ENCODE measurements at regions not wholly inside any gene's neighbourhood (a gene's known extent, or its start where the extent isn't known, plus 50 kb on each side); places are given as distances from the start of the nearest gene placed in this dataset.

DNA sequence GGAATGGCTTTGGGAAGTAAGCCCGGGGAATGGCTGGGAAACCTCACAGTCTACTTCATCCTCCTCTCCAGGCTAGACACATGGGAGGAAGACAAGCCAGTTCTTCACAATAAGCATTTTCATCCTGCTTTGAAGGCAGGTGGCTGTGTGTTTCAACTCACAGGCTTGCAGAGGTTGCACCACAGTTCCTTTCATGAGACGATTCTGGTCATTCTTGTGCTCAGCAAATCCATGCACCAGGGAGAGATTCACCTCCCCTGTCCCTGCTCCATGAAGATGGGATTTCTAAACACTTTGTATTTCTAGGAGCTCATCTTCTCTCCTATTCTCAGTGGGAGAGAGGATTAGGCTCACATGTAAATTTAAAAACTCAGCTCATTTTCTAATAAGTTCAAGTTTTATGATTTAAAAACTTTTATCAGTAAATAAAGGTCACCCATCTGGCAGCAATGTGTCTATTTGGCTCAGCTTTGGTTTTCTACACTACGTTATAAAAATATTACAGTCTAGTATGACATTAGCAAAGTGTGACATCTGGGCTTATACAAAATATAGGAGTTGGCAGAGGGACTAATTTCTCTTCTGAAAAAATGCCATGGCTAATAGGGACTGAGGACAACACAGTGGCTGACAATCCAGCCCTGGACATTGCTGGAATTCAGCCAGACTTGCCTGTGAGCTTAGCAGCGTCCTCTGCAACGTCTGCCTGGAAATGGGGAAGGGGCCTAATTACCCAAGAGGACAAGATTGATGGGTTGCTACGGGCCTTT lies 283.2 kb upstream of the SLC10A2 start:
- Histone ChIP-seq H3K27me3 (ENCODE audit: insufficient read depth, poor library complexity, severe bottlenecking) (no peaks in the 10 kb centered on the region), H3K36me3 (ENCODE audit: low read depth) (no peaks in the 10 kb centered on the region), H3K4me1 (ENCODE audit: insufficient read depth, poor library complexity, severe bottlenecking) (no peaks in the 10 kb centered on the region), H3K9me3 (ENCODE audit: severe bottlenecking) (peaks cover 6% of the 10 kb centered on the region), H3K4me3 (ENCODE audit: severe bottlenecking) (no peak overlapping the region), H3K27ac (ENCODE audit: poor library complexity, severe bottlenecking) (no peak overlapping the region)
- ATAC-seq (ENCODE audit: low read depth) = no peak
- DNase-seq (ENCODE audit: low spot score) = no peak
- TF ChIP-seq, protein P1, sequence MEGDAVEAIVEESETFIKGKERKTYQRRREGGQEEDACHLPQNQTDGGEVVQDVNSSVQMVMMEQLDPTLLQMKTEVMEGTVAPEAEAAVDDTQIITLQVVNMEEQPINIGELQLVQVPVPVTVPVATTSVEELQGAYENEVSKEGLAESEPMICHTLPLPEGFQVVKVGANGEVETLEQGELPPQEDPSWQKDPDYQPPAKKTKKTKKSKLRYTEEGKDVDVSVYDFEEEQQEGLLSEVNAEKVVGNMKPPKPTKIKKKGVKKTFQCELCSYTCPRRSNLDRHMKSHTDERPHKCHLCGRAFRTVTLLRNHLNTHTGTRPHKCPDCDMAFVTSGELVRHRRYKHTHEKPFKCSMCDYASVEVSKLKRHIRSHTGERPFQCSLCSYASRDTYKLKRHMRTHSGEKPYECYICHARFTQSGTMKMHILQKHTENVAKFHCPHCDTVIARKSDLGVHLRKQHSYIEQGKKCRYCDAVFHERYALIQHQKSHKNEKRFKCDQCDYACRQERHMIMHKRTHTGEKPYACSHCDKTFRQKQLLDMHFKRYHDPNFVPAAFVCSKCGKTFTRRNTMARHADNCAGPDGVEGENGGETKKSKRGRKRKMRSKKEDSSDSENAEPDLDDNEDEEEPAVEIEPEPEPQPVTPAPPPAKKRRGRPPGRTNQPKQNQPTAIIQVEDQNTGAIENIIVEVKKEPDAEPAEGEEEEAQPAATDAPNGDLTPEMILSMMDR (IDR thresholded peaks at IDR 0.05; ENCODE audit: poor library complexity, severe bottlenecking) = no peak

DNA sequence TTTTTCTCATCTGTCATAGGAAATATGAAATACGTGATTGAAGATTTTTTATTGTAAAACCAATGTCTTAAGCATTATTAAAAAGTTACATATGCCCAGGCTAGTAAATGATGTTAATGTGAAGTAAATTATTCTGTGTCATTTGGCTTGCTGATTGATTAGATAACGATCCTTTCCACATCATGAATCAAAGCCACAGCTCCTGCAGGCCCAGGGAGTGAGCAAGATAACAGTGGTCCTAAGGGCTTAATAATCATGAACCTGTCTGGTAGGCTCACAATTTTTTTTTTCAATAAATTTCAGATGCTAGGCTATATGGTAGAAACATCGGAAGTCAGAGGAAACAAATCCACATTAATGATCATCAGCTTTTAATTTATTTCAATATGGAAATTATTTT lies 269.0 kb upstream of the SLC10A2 start:
- ATAC-seq (ENCODE audit: low read depth) = no peak
- H3K4me1 ChIP-seq (ENCODE audit: insufficient read depth, poor library complexity, severe bottlenecking) = no peaks in the 10 kb centered on the region
- TF ChIP-seq, protein P1 (IDR thresholded peaks at IDR 0.05; ENCODE audit: poor library complexity, severe bottlenecking) = no peak
- no peak for DNase-seq (ENCODE audit: low spot score)
- no peaks in the 10 kb centered on the region for H3K9me3 ChIP-seq (ENCODE audit: severe bottlenecking)
- no peak overlapping the region for H3K4me3 ChIP-seq (ENCODE audit: severe bottlenecking)
- H3K27ac ChIP-seq (ENCODE audit: poor library complexity, severe bottlenecking) = no peak overlapping the region
- no peaks in the 10 kb centered on the region for H3K36me3 ChIP-seq (ENCODE audit: low read depth)
- no peaks in the 10 kb centered on the region for H3K27me3 ChIP-seq (ENCODE audit: insufficient read depth, poor library complexity, severe bottlenecking)

DNA sequence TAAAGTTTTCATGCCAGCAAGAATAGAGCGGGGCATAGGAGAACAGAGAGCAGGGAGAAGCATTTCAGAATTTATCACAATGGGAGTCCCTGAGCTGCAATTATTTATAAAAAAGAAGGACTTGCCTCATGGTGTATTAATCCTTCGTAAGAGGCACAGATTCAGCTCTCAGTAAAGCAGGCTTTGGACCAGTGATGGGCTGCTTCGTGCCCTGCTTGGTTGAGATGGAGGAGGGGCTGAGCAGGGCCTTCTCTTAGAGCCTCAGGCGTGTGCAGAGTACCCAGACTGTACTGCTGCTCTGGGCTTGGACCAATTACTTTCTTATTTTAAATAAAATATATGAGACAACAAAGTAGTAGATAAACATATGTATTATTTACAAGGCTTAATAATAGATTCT lies 265.7 kb upstream of the SLC10A2 start:
- no peak for DNase-seq (ENCODE audit: low spot score)
- no peaks in the 10 kb centered on the region for H3K36me3 ChIP-seq (ENCODE audit: low read depth)
- H3K4me1 ChIP-seq (ENCODE audit: insufficient read depth, poor library complexity, severe bottlenecking) = no peaks in the 10 kb centered on the region
- H3K27me3 ChIP-seq (ENCODE audit: insufficient read depth, poor library complexity, severe bottlenecking) = no peaks in the 10 kb centered on the region
- H3K4me3 ChIP-seq (ENCODE audit: severe bottlenecking) = no peak overlapping the region
- ATAC-seq (ENCODE audit: low read depth) = no peak
- no peaks in the 10 kb centered on the region for H3K9me3 ChIP-seq (ENCODE audit: severe bottlenecking)
- TF ChIP-seq, protein P1 (IDR thresholded peaks at IDR 0.05; ENCODE audit: poor library complexity, severe bottlenecking) = no peak
- no peak overlapping the region for H3K27ac ChIP-seq (ENCODE audit: poor library complexity, severe bottlenecking)

DNA sequence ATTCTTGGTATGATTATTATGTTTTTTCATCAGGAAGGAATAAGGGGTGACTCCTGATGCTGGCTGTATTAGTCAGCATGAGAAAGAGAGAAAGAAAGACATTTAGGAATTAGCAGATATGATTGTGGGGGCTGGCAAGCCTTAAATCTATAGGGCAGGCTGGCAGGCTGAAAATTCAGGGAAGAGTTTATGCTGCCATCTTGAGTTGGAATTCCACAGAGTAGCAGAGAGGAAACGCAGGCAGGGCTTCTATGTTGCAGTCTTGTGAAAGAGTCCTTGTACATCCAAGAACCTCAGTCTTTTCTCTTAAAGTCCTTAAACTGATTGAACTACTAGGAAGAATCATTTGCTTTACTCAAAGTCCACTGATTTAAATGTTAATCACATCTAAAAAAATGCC lies 262.7 kb upstream of the SLC10A2 start:
- Histone ChIP-seq H3K4me1 (ENCODE audit: insufficient read depth, poor library complexity, severe bottlenecking) (no peaks in the 10 kb centered on the region), H3K27ac (ENCODE audit: poor library complexity, severe bottlenecking) (no peak overlapping the region), H3K27me3 (ENCODE audit: insufficient read depth, poor library complexity, severe bottlenecking) (no peaks in the 10 kb centered on the region), H3K4me3 (ENCODE audit: severe bottlenecking) (no peak overlapping the region), H3K36me3 (ENCODE audit: low read depth) (no peaks in the 10 kb centered on the region), H3K9me3 (ENCODE audit: severe bottlenecking) (no peaks in the 10 kb centered on the region)
- TF ChIP-seq, protein P1 (IDR thresholded peaks at IDR 0.05; ENCODE audit: poor library complexity, severe bottlenecking) = no peak
- ATAC-seq (ENCODE audit: low read depth) (no peak), DNase-seq (ENCODE audit: low spot score) (no peak)

DNA sequence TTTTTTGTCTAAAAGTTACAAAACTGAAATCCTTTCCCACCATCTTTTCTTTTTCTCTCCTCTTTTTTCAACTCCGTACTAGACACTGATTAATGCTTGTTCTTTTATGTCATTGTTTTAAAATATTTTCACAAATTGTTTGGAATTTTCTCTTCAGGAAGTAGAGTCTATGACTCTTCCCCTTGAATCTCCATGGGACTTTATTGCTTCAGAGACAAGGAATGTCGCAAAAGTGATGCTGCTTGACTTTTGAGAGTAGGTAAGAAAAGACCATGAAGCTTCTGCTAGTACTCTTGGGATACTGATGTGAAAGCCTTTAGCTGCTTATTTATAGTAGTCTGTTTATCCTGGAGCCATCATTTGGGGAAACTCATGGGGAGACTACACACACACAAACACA lies 260.1 kb upstream of the SLC10A2 start:
- no peak for ATAC-seq (ENCODE audit: low read depth)

More for the DNA sequence above, 260.1 kb upstream of the SLC10A2 start:
- no peaks in the 10 kb centered on the region for H3K27me3 ChIP-seq (ENCODE audit: insufficient read depth, poor library complexity, severe bottlenecking)
- H3K4me1 ChIP-seq (ENCODE audit: insufficient read depth, poor library complexity, severe bottlenecking) = no peaks in the 10 kb centered on the region
- TF ChIP-seq, protein P1 (IDR thresholded peaks at IDR 0.05; ENCODE audit: poor library complexity, severe bottlenecking) = no peak
- H3K36me3 ChIP-seq (ENCODE audit: low read depth) = no peaks in the 10 kb centered on the region
- no peaks in the 10 kb centered on the region for H3K9me3 ChIP-seq (ENCODE audit: severe bottlenecking)
- no peak overlapping the region for H3K4me3 ChIP-seq (ENCODE audit: severe bottlenecking)
- DNase-seq (ENCODE audit: low spot score) = no peak
- no peak overlapping the region for H3K27ac ChIP-seq (ENCODE audit: poor library complexity, severe bottlenecking)

Measured in RWPE2 (cell line).